GM18517 (cell line): ENCODE measurements at regions not wholly inside any gene's neighbourhood (a gene's known extent, or its start where the extent isn't known, plus 50 kb on each side); places are given as distances from the start of the nearest gene placed in this dataset.

ENCODE experiments used
- ATAC-seq: cut with Tn5 transposase; IDR thresholded peaks from one replicate; pipeline ENCODE4 v1.9.1; 2021; ENCODE audit warnings: mild to moderate bottlenecking, moderate library complexity; ENCODE audit not compliant: unreplicated experiment

DNA sequence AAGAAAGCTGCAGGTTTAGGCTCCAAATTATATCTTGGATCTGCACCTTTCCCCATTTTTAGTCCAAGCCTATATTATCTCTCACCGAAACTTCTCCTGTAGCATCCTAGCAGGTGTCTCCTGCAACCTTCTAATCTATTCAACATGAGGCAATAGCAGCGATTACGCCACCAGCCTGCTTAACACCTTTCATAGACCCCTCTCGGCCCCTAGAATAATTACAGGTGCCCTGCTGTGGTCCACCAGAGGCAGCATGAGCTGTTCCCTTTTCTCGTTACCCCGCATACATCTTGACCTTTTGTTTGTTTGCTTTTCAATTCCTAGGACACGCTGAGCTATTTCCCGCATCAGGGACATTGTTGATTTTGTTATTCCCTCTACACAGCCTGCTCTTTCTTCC is 361.9 kb downstream of the CYRIA start:
- no peak for ATAC-seq

- no peak for ATAC-seq
Measured at GRCh38 chr2:16303273-16303577, 362.4 kb downstream of the CYRIA start.

- ATAC-seq: no peak
Measured at GRCh38 chr2:16302431-16303272, 362.3 kb downstream of the MYCN start.

DNA sequence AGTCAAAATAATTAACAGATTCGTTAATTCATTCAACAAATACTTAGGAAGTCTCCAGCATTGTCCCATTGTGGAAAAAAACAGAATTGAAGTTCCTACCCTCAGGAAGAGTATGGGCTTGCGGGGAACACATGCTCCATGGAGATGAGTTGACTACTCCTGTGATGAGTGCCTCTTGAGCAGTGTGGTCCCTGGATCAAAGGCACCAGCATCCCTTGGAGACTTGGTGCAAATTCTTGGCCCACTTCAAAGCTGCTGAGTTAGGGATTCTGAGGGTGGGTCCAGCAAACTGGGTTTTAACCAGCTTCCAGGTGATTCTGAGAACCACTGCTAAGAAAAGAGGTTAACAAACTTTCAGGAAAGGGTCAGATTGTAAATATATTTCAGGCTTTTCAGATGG is 361.6 kb downstream of the MYCN start:
- ATAC-seq: no peak

DNA sequence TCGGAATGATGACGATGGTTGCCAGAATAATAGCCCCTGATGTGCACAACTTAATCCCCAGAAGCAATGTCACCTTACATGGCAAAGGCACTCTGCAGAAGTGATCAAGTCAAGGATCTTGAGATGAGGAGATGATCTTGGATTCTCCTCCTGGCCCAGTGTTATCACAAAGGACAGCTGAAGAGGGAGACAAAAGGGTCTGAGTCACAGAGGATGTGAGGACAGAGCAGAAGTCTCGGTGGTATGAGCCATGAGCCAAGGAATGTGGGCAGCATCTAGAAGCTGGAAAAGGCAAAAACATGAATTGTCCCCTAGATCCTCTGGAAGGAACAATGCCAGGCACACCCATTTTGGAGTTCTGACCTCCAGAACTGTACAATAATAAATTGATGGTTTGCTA is 358.5 kb downstream of the MYCN start:
- ATAC-seq: no peak

DNA sequence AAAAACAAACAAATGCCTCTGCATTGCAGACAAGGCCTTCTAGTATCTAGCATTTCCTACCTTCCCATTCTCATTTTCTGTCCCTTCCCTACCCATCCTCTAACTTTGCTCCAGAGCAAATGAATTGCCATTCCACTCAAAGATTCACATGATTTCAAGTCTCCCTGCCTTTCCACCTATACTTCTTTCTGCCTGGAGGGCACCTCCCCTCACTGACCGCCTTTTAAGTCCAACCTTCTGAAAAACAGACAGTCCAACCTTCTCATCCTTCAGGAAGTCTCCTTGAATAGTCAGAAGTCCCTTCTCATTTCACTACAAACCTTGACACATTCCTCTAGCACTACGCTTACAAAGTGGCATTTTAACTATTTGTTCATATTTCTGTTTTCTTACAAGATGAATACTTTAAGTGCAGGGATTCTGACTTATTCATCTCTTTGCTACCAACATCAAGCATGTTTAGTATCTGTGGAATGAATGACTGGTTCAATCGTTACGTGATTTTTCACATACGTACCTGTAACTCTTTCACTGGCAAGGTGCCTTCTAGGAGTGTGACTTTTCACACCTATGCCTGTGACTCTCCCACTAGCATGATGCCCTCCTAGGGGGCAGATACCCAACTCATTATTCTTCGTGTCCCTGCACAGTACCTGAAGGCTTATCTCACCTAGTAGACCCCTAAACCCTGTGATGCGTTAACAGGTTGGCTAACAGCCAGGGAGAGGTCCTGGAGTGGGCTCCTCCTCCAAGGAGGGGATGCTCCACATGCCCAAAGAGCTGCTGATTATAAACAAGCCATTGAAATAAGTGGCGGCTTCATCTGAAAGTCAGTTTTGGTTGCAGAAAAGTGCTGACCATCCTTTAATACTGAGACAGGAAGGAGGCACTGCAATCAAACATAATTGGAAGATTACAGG is 356.2 kb downstream of the MYCN start:
- no peak for ATAC-seq

GRCh38 chr2:16296038-16296290 is 355.6 kb downstream of the MYCN start:
- ATAC-seq: no peak

DNA sequence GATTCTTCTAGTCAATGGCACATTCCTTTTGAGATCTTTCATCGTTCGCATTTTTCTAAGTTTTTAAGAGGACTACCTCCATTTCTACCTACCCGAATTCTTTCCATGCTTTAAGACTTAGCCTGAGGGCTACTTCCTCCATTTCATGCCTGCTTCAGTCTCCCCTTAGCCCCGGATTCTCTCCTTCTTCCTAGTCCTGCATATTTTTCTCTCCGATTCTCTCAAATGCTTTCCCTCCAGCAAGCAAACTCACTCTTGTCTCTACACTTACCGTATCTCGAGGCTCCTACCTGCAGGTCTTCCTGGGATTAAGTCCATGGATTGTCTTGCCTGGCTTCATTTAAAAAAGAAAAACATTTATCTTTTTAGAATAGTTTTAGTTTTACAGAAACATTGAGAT is 354.4 kb downstream of the MYCN start:
- no peak for ATAC-seq

DNA sequence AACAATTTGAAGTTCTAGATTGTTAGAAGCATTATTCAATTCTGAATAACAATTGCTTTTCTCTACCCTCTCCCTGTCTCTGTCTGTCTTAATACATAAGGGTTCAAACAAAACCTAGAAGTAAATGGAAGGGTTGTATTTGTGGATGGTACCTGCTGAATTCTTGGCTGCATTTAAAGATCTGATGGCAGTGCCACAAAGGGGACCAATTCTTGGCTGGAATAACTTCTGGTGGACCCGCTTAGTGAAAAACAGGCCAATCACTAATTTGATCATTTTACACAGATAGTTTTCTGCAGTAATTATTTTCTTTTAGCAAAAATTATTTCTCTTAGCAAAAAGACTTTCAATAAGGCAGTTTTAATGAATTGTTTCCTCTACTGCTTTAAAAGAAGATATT is 353.5 kb downstream of the MYCN start:
- ATAC-seq: no peak

- no peak for ATAC-seq
Measured at GRCh38 chr2:16293398-16293797, 353.0 kb downstream of the MYCN start.

DNA sequence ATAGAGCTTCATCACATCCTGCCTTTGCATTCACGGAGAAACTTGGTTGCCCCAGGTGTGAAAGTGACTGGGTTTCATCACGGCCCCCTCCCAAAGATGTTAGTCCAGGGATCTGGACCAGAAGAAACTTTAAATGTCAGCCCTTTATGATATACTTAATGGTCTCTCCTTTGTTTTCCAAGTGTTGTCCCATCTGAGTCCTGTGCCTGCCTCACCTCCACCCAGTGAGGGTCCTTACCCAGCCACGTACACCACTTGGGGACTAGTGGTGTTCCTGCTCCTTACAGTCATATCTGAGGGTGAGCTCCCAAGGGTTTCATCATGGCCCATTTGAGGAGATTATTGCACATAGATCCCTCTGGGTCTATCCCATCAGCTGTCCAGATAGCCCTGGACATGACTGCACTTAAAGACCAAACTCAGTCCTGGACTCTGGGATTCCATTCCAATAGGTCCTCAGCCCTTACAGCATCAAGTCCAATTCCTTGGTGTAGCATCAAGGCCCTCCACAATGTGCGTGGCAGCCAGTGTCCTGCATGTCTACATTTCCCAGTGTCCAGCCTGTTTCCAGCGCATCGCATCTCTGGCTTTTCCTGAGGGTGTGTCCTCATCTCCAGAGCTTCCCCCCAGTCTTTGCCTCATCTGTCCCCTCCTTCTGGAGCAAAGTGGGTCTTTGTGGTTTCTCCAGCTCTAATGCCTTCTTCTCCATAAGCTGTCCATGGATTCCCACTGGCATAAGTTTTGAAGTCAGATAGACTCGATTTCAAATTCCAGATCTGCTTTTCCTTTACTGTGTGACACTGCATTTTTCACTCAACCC is 351.6 kb downstream of the MYCN start:
- ATAC-seq: no peak

- ATAC-seq: no peak
Measured at GRCh38 chr2:16291226-16291625, 350.9 kb downstream of the MYCN start.

- no peak for ATAC-seq
Measured at GRCh38 chr2:16290311-16291020, 350.1 kb downstream of the MYCN start.

- ATAC-seq: no peak
Measured at GRCh38 chr2:16288371-16289112, 348.2 kb downstream of the MYCN start.

DNA sequence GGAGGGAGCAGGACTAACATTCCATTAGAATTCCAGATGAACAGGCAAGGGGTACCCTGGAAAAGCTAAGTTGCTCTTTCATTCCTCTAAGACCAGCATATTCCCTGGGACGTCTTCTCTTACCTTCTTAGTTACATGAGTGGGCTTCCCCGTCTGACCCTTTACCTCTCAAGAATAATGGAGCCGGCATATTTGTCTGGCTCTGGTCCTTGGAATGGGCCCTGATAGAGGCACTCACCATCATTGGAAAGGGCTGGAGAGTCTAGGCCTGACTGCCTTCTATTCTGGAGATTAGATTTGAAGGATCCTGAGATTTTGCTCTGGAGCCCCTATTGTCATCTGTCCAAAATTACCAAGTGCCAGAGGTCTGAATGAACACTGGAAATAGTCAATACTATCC is 347.5 kb downstream of the MYCN start:
- ATAC-seq: no peak

- no peak for ATAC-seq
Measured at GRCh38 chr2:16287281-16287680, 346.9 kb downstream of the MYCN start.

- ATAC-seq: no peak
Measured at GRCh38 chr2:16285813-16286510, 345.6 kb downstream of the MYCN start.

- no peak for ATAC-seq
Measured at GRCh38 chr2:16284941-16285625, 344.7 kb downstream of the MYCN start.
